CD4-positive, alpha-beta T cell (primary cell): ENCODE measurements at regions not wholly inside any gene's neighbourhood (a gene's known extent, or its start where the extent isn't known, plus 50 kb on each side); places are given as distances from the start of the nearest gene placed in this dataset.

Experiments
- ATAC-seq: fragments of 200-7000 bp; cut with Tn5 transposase; one replicate; pipeline ENCODE4 v1.10.0; 2022; ENCODE audit warnings: mild to moderate bottlenecking; ENCODE audit not compliant: poor library complexity
- CTCF ChIA-PET: fragments of 350-600 bp; sonication (Branson Sonifier 250); formaldehyde crosslinking; loops from one replicate; lab custom pipeline; 2021; ENCODE audit warnings: antibody characterized with exemption, inconsistent platforms; lab: Charles Lee
- POLR2A ChIA-PET: fragments of 350-600 bp; sonication (Branson Sonifier 250); formaldehyde crosslinking; loops from one replicate; lab custom pipeline; 2021; ENCODE audit warnings: antibody characterized with exemption, inconsistent platforms; lab: Charles Lee
- DNase-seq, 14 experiments: peaks; one replicate each; pipeline ENCODE4 v3.0.0-alpha.2; 2013 to 2020; ENCODE audit warnings: mixed read lengths in 2 of 14
- H3K27ac ChIP-seq, 2 donors: one replicate each; pipeline versions ENCODE4 v1.5.1 to v1.7.0; 2013; ENCODE audit warnings: low read length in 2 of 2, low read depth in 1 of 2, mild to moderate bottlenecking in 1 of 2
- H3K27me3 ChIP-seq, 2 experiments: 1 replicate in 1 of 2; 2 replicates in 1 of 2; pipeline versions ENCODE4 v1.6.1 to v1.7.0; 2013; ENCODE audit warnings: low read length in 2 of 2, control low read depth in 1 of 2, mild to moderate bottlenecking in 1 of 2, moderate library complexity in 1 of 2; ENCODE audit not compliant: insufficient read depth in 2 of 2, control insufficient read depth in 1 of 2
- H3K36me3 ChIP-seq: one replicate; pipeline ENCODE4 v1.6.1; 2013; ENCODE audit warnings: low read length, control low read depth; ENCODE audit not compliant: insufficient read depth
- H3K4me1 ChIP-seq: one replicate; pipeline ENCODE4 v1.6.1; 2013; ENCODE audit warnings: low read length, control low read depth; ENCODE audit not compliant: insufficient read depth
- H3K4me3 ChIP-seq: one replicate; pipeline ENCODE4 v1.5.1; 2013; ENCODE audit warnings: mild to moderate bottlenecking, low read length, moderate library complexity
- H3K9me3 ChIP-seq, 2 experiments: 1 replicate in 1 of 2; 2 replicates in 1 of 2; pipeline versions ENCODE4 v1.6.1 to v1.7.0; 2013; ENCODE audit warnings: low read length in 2 of 2, mild to moderate bottlenecking in 2 of 2, control low read depth in 1 of 2, moderate library complexity in 1 of 2; ENCODE audit not compliant: control insufficient read depth in 1 of 2, insufficient read depth in 1 of 2
- H3K27ac Mint-ChIP-seq: one replicate; pipeline ENCODE4 v1.8.0; 2020; ENCODE audit warnings: mixed read lengths
- H3K27me3 Mint-ChIP-seq: one replicate; pipeline ENCODE4 v1.8.0; 2021; ENCODE audit warnings: mixed read lengths
- H3K36me3 Mint-ChIP-seq: one replicate; pipeline ENCODE4 v1.8.0; 2021; ENCODE audit warnings: low read depth, mixed read lengths
- H3K4me1 Mint-ChIP-seq: one replicate; pipeline ENCODE4 v1.8.0; 2021; ENCODE audit warnings: low read depth, mixed read lengths
- H3K4me3 Mint-ChIP-seq: one replicate; pipeline ENCODE4 v1.8.0; 2020; ENCODE audit warnings: mild to moderate bottlenecking, mixed read lengths
- H3K9me3 Mint-ChIP-seq: one replicate; pipeline ENCODE4 v1.8.0; 2020; ENCODE audit warnings: mixed read lengths
- CTCF ChIP-seq: fragments of 200-600 bp; IDR thresholded peaks from one replicate; pipeline ENCODE4 v1.8.0; 2022; ENCODE audit warnings: antibody characterized with exemption, mild to moderate bottlenecking
- intact Hi-C, 2 experiments: fragments of 100-400 bp; cut with DNase I in 1 of 2; cut with micrococcal nuclease in 1 of 2; formaldehyde crosslinking; loops; one replicate each; pipeline versions ENCODE4 v1.15.1 to v1.9.0; 2023 to 2025; cut with DNase I, micrococcal nuclease

- no peaks in the 10 kb centered on the region for H3K36me3 Mint-ChIP-seq
- no peak overlapping the region for H3K4me3 Mint-ChIP-seq
- H3K27ac ChIP-seq = no peak overlapping the region
- peaks cover 0 to 7% of the 10 kb centered on the region in 2 experiments for H3K27me3 ChIP-seq
- H3K27me3 Mint-ChIP-seq = peaks cover 36% of the 10 kb centered on the region
- DNase-seq (no peak), ATAC-seq (no peak)
- H3K4me1 Mint-ChIP-seq = no peaks in the 10 kb centered on the region
- H3K4me1 ChIP-seq = no peaks in the 10 kb centered on the region
- CTCF ChIA-PET = no interaction called here
- intact Hi-C loops = no loop called here
- no peak for TF ChIP-seq CTCF
- H3K9me3 ChIP-seq = no peaks in the 10 kb centered on the region
- no peak overlapping the region for H3K4me3 ChIP-seq
- POLR2A ChIA-PET = no interaction called here
- H3K9me3 Mint-ChIP-seq = peaks cover under 1% of the 10 kb centered on the region
- H3K36me3 ChIP-seq = no peaks in the 10 kb centered on the region
- no peak overlapping the region for H3K27ac Mint-ChIP-seq
These were observed 110.0 kb upstream of the ARL4C start for GRCh38 chr2:234606896-234607295.

- no peaks in the 10 kb centered on the region for H3K4me1 ChIP-seq
- H3K36me3 Mint-ChIP-seq = no peaks in the 10 kb centered on the region
- ATAC-seq (no peak), DNase-seq (no peak)
- H3K4me1 Mint-ChIP-seq = no peaks in the 10 kb centered on the region
- H3K4me3 ChIP-seq = no peak overlapping the region
- peaks cover 0 to 2% of the 10 kb centered on the region in 2 experiments for H3K27me3 ChIP-seq
- H3K27me3 Mint-ChIP-seq = peaks cover 27% of the 10 kb centered on the region
- H3K27ac Mint-ChIP-seq = no peak overlapping the region
- H3K27ac ChIP-seq = no peak overlapping the region
- POLR2A ChIA-PET = no interaction called here
- no peak overlapping the region for H3K4me3 Mint-ChIP-seq
- CTCF ChIA-PET = no interaction called here
- H3K36me3 ChIP-seq = no peaks in the 10 kb centered on the region
- no peak for TF ChIP-seq CTCF
- H3K9me3 ChIP-seq = no peaks in the 10 kb centered on the region
- H3K9me3 Mint-ChIP-seq = no peaks in the 10 kb centered on the region
- intact Hi-C loops = no loop called here
These were observed 106.7 kb upstream of the ARL4C start for GRCh38 chr2:234603619-234604018.

- intact Hi-C loops = no loop called here
- no peaks in the 10 kb centered on the region for H3K9me3 Mint-ChIP-seq
- H3K27me3 Mint-ChIP-seq = peaks cover 27% of the 10 kb centered on the region
- DNase-seq = no peak
- no peak for TF ChIP-seq CTCF
- no peak overlapping the region for H3K4me3 Mint-ChIP-seq
- no peaks in the 10 kb centered on the region for H3K36me3 Mint-ChIP-seq
- POLR2A ChIA-PET = no interaction called here
- no peaks in the 10 kb centered on the region for H3K36me3 ChIP-seq
- H3K4me1 Mint-ChIP-seq = no peaks in the 10 kb centered on the region
- H3K27ac Mint-ChIP-seq = no peak overlapping the region
- no peak for ATAC-seq
- no peak overlapping the region for H3K27ac ChIP-seq
- H3K9me3 ChIP-seq = no peaks in the 10 kb centered on the region
- CTCF ChIA-PET = no interaction called here
- H3K27me3 ChIP-seq = peaks cover 3% of the 10 kb centered on the region in 2 experiments
- H3K4me3 ChIP-seq = no peak overlapping the region
- H3K4me1 ChIP-seq = no peaks in the 10 kb centered on the region
These were observed 104.3 kb upstream of the ARL4C start for GRCh38 chr2:234601213-234601612.
